RWPE1 (cell line): ENCODE measurements at regions not wholly inside any gene's neighbourhood (a gene's known extent, or its start where the extent isn't known, plus 50 kb on each side); places are given as distances from the start of the nearest gene placed in this dataset.

Source experiments
- CTCF ChIA-PET: fragments of 350-600 bp; sonication (Branson Sonifier 250); formaldehyde crosslinking; extraction: SDS; loops from one replicate; lab custom pipeline; 2021; lab: Yijun Ruan, JAX
- POLR2A ChIA-PET: fragments of 400-600 bp; formaldehyde crosslinking; extraction: SDS; loops from one replicate; lab custom pipeline; 2020; ENCODE audit warnings: antibody characterized with exemption; ENCODE audit not compliant: low non-redundant PET; lab: Yijun Ruan, JAX
- DNase-seq: peaks from one replicate; pipeline ENCODE4 v3.0.0; 2012; ENCODE audit warnings: low spot score
- H3K27ac ChIP-seq: fragments of 450-650 bp; 2 replicates; pipeline ENCODE4 v1.5.1; 2017
- CTCF ChIP-seq: fragments of 450-650 bp; conservative IDR thresholded peaks from 2 replicates; pipeline ENCODE4 v1.5.1; 2017; ENCODE audit warnings: low read depth, mild to moderate bottlenecking

- ChIA-PET POLR2A (no interaction called here), CTCF (no interaction called here)
Measured at GRCh38 chr4:113849771-113850170, 88.2 kb upstream of the CAMK2D start.

GRCh38 chr4:113847710-113848109, 86.2 kb upstream of the CAMK2D start:
- no peak for DNase-seq
- TF ChIP-seq CTCF, result no peak
- ChIA-PET CTCF (no interaction called here), POLR2A (no interaction called here)
- H3K27ac ChIP-seq, result no peak overlapping the region

More at GRCh38 chr4:113849771-113850170, 88.2 kb upstream of the CAMK2D start:
- H3K27ac ChIP-seq, result no peak overlapping the region
- TF ChIP-seq CTCF, result no peak
- DNase-seq, result no peak

- ChIA-PET POLR2A (no interaction called here), CTCF (no interaction called here)
- H3K27ac ChIP-seq, result no peak overlapping the region
- DNase-seq, result no peak
- no peak for TF ChIP-seq CTCF
Measured at GRCh38 chr4:113846433-113846832, 84.9 kb upstream of the CAMK2D start.

GRCh38 chr4:113845138-113845537, 83.6 kb upstream of the CAMK2D start:
- ChIA-PET CTCF (no interaction called here), POLR2A (no interaction called here)
- no peak for TF ChIP-seq CTCF
- no peak for DNase-seq
- no peak overlapping the region for H3K27ac ChIP-seq

- H3K27ac ChIP-seq, result no peak overlapping the region
- no peak for DNase-seq
- ChIA-PET CTCF (no interaction called here), POLR2A (no interaction called here)
- no peak for TF ChIP-seq CTCF
Measured at GRCh38 chr4:113844369-113844768, 82.8 kb upstream of the CAMK2D start.

- no peak overlapping the region for H3K27ac ChIP-seq
- peak; percentile 59 for DNase-seq
- no peak for TF ChIP-seq CTCF
- ChIA-PET CTCF (no interaction called here), POLR2A (no interaction called here)
Measured at GRCh38 chr4:113840861-113841260, 79.3 kb upstream of the CAMK2D start.

GRCh38 chr4:113838460-113838859, 76.9 kb upstream of the CAMK2D start:
- TF ChIP-seq CTCF, result no peak
- POLR2A ChIA-PET, result no interaction called here
- no peak overlapping the region for H3K27ac ChIP-seq
- no peak for DNase-seq
- CTCF ChIA-PET, result no interaction called here
